IMR-90 (cell line): ENCODE measurements at regions not wholly inside any gene's neighbourhood (a gene's known extent, or its start where the extent isn't known, plus 50 kb on each side); places are given as distances from the start of the nearest gene placed in this dataset.

Experiments used
- CEBPB ChIP-seq: IDR thresholded peaks from 2 replicates; pipeline ENCODE4 v1.6.1; 2012; ENCODE audit warnings: low read depth, low read length, improper control_type of control experiment
- CHD1 ChIP-seq: IDR thresholded peaks from 2 replicates; pipeline ENCODE4 v1.6.1; 2012; ENCODE audit warnings: low read depth, low read length, improper control_type of control experiment
- FOS ChIP-seq: fragments of 150-350 bp; IDR thresholded peaks from 2 replicates; pipeline ENCODE4 v1.6.1; 2016; ENCODE audit warnings: low read depth, low read length
- MAFK ChIP-seq: IDR thresholded peaks from 2 replicates; pipeline ENCODE4 v1.6.1; 2012; ENCODE audit warnings: low read depth, low read length, improper control_type of control experiment
- MXI1 ChIP-seq: IDR thresholded peaks from 2 replicates; pipeline ENCODE4 v1.6.1; 2012; ENCODE audit warnings: low read depth, mild to moderate bottlenecking, low read length, moderate library complexity, borderline replicate concordance
- POLR2A ChIP-seq: IDR thresholded peaks from 2 replicates; pipeline ENCODE4 v1.6.1; 2012; ENCODE audit warnings: mild to moderate bottlenecking, low read depth, low read length
- RAD21 ChIP-seq: IDR thresholded peaks from 2 replicates; pipeline ENCODE4 v1.6.1; 2012; ENCODE audit warnings: low read length, improper control_type of control experiment
- RCOR1 ChIP-seq: IDR thresholded peaks from 2 replicates; pipeline ENCODE4 v1.6.1; 2012; ENCODE audit warnings: mild to moderate bottlenecking, low read length, improper control_type of control experiment; ENCODE audit not compliant: insufficient replicate concordance
- RFX5 ChIP-seq: IDR thresholded peaks from 2 replicates; pipeline ENCODE4 v1.8.0; 2012; ENCODE audit warnings: low read depth, mild to moderate bottlenecking, low read length, moderate library complexity
- USF2 ChIP-seq: fragments of 150-350 bp; IDR thresholded peaks from 2 replicates; pipeline ENCODE4 v1.6.1; 2017; ENCODE audit warnings: mild to moderate bottlenecking, antibody characterized with exemption, low read length, low read depth
- TF ChIP-seq, protein P1 (sequence below): conservative IDR thresholded peaks from 2 replicates; pipeline ENCODE4 v1.5.1; 2012; ENCODE audit warnings: mild to moderate bottlenecking, low read depth, low read length, improper control_type of control experiment

DNA sequence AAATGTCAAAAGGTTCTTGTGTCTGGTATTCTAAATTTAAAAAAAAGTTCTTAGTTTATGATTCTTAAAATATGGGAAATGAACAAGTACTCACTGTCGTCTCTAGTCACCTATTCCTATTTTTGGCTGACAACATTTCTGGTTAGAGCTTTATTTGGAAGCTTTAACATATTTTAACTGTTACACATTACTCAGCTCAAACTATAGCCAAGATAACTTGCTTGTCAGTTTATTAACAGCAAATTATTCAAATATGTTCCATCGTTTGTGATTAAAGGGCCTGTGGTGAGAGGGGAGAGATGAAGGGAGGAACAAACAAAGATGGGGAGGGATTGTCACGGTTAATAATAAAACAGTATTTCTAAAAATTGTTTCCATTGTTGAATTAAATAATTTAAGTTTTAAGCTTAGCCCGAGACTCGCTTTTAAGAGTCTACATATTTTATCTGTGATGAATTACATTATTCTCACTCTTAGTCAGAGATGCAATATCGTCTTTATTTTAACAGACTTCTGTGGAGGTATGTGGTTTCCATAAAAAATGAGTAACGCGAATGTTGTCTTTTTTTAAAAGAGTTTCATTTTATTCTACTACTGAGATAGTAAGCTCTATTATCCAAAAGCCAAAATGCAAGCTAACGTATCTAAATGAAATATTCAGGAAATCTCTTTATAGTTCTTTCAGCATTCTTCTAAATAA, 321.9 kb upstream of the PMFBP1 start:
- TF ChIP-seq, protein P1, sequence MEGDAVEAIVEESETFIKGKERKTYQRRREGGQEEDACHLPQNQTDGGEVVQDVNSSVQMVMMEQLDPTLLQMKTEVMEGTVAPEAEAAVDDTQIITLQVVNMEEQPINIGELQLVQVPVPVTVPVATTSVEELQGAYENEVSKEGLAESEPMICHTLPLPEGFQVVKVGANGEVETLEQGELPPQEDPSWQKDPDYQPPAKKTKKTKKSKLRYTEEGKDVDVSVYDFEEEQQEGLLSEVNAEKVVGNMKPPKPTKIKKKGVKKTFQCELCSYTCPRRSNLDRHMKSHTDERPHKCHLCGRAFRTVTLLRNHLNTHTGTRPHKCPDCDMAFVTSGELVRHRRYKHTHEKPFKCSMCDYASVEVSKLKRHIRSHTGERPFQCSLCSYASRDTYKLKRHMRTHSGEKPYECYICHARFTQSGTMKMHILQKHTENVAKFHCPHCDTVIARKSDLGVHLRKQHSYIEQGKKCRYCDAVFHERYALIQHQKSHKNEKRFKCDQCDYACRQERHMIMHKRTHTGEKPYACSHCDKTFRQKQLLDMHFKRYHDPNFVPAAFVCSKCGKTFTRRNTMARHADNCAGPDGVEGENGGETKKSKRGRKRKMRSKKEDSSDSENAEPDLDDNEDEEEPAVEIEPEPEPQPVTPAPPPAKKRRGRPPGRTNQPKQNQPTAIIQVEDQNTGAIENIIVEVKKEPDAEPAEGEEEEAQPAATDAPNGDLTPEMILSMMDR = no peak
- TF ChIP-seq POLR2A = no peak
- TF ChIP-seq CHD1 = no peak
- TF ChIP-seq FOS = no peak
- TF ChIP-seq RCOR1 = no peak
- no peak for TF ChIP-seq MXI1
- TF ChIP-seq CEBPB = no peak
- no peak for TF ChIP-seq RFX5
- no peak for TF ChIP-seq RAD21
- TF ChIP-seq MAFK = no peak
- TF ChIP-seq USF2 = no peak
